ENCODE measurements at regions not wholly inside any gene's neighbourhood (a gene's known extent, or its start where the extent isn't known, plus 50 kb on each side); places are given as distances from the start of the nearest gene placed in this dataset.
"Not testable (repeated sequence)": the region's sequence is repeated elsewhere in the genome, so short reads cannot be mapped to it uniquely, and the experiment has no call there.

DNA sequence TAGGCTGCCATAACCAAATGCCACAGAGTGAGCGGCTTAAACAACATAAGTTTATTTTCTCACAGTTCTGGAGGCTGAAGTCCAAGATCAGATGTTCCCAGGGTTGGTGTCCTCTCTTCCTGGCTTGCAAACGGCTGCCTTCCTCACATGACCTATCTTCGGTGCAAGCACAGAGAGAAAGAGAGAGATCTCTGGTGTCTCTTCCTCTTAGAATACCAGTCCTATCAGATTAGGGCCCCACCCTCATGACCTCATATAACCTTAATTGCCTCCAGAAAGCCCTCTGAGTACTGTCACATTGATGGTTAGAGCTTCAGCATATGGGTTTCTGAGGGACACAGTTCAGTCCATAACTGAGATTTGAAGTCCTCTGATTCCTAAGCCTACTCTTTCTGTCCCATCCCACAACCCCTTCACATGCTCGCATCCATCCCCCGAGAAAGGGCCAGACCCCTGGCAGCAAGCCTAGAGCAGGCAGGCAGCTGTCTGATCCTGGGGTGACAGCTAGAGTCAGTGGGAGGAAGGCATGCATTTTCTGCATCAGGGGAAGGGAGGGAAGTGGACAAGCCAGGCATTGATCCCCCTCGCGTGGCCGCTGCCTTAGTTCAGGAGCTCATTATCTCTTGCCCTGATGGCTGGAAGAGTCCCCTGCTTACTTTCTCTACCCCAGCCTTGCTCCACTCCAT lies 114.1 kb downstream of the FAR1 start:
- H3K9me3 ChIP-seq (ENCODE audit: control insufficient read depth, low read length), result no peaks in the 10 kb centered on the region
- H3K4me3 ChIP-seq (ENCODE audit: low read length), result no peak overlapping the region
- H3K9ac ChIP-seq (ENCODE audit: low read length), result no peak overlapping the region
- no peaks in the 10 kb centered on the region for H3K36me3 ChIP-seq (ENCODE audit: control insufficient read depth, insufficient read depth, low read length, severe bottlenecking)
- H3K4me1 ChIP-seq (ENCODE audit: control insufficient read depth, insufficient read depth, low read length), result no peaks in the 10 kb centered on the region
- peaks cover 35% of the 10 kb centered on the region for H3K27me3 ChIP-seq (replicated peaks; ENCODE audit: control insufficient read depth, insufficient read depth, low read length)
- DNase-seq (ENCODE audit: low read depth), result no peak

DNA sequence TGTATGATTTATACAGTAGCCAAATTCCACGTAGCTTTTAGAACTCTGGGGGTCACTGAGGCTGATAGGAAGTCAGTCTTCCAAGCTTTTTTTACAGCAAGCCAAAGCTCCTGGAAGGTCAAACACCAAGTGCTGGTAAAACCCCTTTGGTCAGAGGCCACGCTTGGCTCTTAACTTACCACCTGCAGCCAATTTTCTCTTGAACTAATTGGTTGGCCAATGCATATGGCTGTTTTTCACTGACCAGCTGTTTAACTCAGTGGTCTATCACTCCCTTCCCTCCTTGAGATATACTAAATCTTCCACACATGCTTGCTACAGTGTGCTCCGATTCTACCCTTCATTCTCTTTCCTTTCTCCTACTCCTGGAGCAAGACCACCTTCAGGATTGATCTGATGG lies 116.0 kb downstream of the FAR1 start:
- H3K9ac ChIP-seq (ENCODE audit: low read length), result no peak overlapping the region
- H3K9me3 ChIP-seq (ENCODE audit: control insufficient read depth, low read length), result peaks cover 3% of the 10 kb centered on the region
- H3K27me3 ChIP-seq (replicated peaks; ENCODE audit: control insufficient read depth, insufficient read depth, low read length), result peaks cover 28% of the 10 kb centered on the region
- no peaks in the 10 kb centered on the region for H3K36me3 ChIP-seq (ENCODE audit: control insufficient read depth, insufficient read depth, low read length, severe bottlenecking)
- no peak for DNase-seq (ENCODE audit: low read depth)
- H3K4me1 ChIP-seq (ENCODE audit: control insufficient read depth, insufficient read depth, low read length), result no peaks in the 10 kb centered on the region
- no peak overlapping the region for H3K4me3 ChIP-seq (ENCODE audit: low read length)

DNA sequence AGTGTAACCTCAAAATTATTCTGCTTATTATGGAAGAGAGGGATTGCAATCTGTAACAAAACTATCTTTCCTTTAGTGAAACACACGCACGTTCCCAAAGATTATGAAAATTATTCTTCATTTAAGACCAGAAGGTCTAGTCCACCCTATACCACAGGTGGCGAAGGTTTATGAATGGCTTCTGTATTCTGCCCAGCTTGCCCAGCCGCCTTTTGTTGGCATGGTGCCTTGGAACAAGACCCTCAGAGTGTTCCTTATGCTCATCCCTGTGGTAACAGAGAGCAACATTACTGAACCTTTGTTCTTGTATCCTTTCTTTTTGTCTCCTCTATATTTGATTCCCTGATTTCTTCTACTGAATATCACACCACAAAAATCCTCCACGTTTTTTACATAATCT lies 116.4 kb downstream of the FAR1 start:
- DNase-seq (ENCODE audit: low read depth), result no peak
- Histone ChIP-seq H3K36me3 (ENCODE audit: control insufficient read depth, insufficient read depth, low read length, severe bottlenecking) (no peaks in the 10 kb centered on the region), H3K4me3 (ENCODE audit: low read length) (no peak overlapping the region), H3K9me3 (ENCODE audit: control insufficient read depth, low read length) (peaks cover 3% of the 10 kb centered on the region), H3K9ac (ENCODE audit: low read length) (no peak overlapping the region), H3K4me1 (ENCODE audit: control insufficient read depth, insufficient read depth, low read length) (no peaks in the 10 kb centered on the region), H3K27me3 (replicated peaks; ENCODE audit: control insufficient read depth, insufficient read depth, low read length) (peaks cover 28% of the 10 kb centered on the region)

DNA sequence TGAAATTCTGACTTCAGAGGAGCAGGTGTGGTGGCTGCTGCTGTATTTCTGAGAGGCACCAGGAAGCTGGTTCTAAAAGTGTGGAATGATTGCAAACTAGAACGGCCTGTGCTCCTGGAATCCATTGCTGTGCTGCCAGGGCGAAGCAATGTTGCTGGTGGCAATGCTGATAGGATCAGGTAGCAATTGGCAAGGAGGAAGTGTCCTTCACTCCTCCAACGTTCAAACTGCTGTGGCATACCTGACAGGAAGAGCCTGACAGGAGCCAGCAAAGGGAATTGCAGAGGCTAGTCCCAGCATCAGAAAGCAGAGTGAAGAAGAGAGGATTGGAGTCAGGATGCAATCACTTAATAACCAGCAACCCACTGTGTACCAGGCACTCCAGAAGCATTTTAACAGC lies 118.2 kb downstream of the FAR1 start:
- Histone ChIP-seq H3K4me1 (ENCODE audit: control insufficient read depth, insufficient read depth, low read length) (no peaks in the 10 kb centered on the region), H3K9me3 (ENCODE audit: control insufficient read depth, low read length) (peaks cover 3% of the 10 kb centered on the region), H3K36me3 (ENCODE audit: control insufficient read depth, insufficient read depth, low read length, severe bottlenecking) (no peaks in the 10 kb centered on the region), H3K27me3 (replicated peaks; ENCODE audit: control insufficient read depth, insufficient read depth, low read length) (peaks cover 24% of the 10 kb centered on the region), H3K4me3 (ENCODE audit: low read length) (no peak overlapping the region), H3K9ac (ENCODE audit: low read length) (no peak overlapping the region)
- DNase-seq (ENCODE audit: low read depth), result no peak

DNA sequence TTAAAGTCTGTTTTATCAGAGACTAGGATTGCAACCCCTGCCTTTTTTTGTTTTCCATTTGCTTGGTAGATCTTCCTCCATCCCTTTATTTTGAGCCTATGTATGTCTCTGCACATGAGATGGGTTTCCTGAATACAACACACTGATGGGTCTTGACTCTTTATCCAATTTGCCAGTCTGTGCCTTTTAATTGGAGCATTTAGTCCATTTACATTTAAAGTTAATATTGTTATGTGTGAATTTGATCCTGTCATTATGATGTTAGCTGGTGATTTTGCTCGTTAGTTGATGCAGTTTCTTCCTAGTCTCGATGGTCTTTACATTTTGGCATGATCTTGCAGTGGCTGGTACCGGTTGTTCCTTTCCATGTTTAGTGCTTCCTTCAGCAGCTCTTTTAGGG lies 129.1 kb downstream of the FAR1 start:
- not testable (repeated sequence) for H3K36me3 ChIP-seq (ENCODE audit: control insufficient read depth, insufficient read depth, low read length, severe bottlenecking); H3K9me3 ChIP-seq (ENCODE audit: control insufficient read depth, low read length); H3K9ac ChIP-seq (ENCODE audit: low read length); H3K4me3 ChIP-seq (ENCODE audit: low read length); DNase-seq (ENCODE audit: low read depth); H3K4me1 ChIP-seq (ENCODE audit: control insufficient read depth, insufficient read depth, low read length); H3K27me3 ChIP-seq (replicated peaks; ENCODE audit: control insufficient read depth, insufficient read depth, low read length)

GRCh38 chr11:13800901-13801300 lies 132.4 kb downstream of the FAR1 start:
- Histone ChIP-seq H3K4me3 (ENCODE audit: low read length) (no peak overlapping the region), H3K36me3 (ENCODE audit: control insufficient read depth, insufficient read depth, low read length, severe bottlenecking) (no peaks in the 10 kb centered on the region), H3K4me1 (ENCODE audit: control insufficient read depth, insufficient read depth, low read length) (no peaks in the 10 kb centered on the region), H3K9ac (ENCODE audit: low read length) (no peak overlapping the region), H3K9me3 (ENCODE audit: control insufficient read depth, low read length) (peaks cover 20% of the 10 kb centered on the region), H3K27me3 (replicated peaks; ENCODE audit: control insufficient read depth, insufficient read depth, low read length) (no peaks in the 10 kb centered on the region)
- no peak for DNase-seq (ENCODE audit: low read depth)

GRCh38 chr11:13818325-13818724 lies 144.2 kb upstream of the SPON1 start:
- no peak for DNase-seq (ENCODE audit: low read depth)
- Histone ChIP-seq H3K36me3 (ENCODE audit: control insufficient read depth, insufficient read depth, low read length, severe bottlenecking) (no peaks in the 10 kb centered on the region), H3K4me3 (ENCODE audit: low read length) (no peak overlapping the region), H3K4me1 (ENCODE audit: control insufficient read depth, insufficient read depth, low read length) (no peaks in the 10 kb centered on the region), H3K9me3 (ENCODE audit: control insufficient read depth, low read length) (peaks cover 11% of the 10 kb centered on the region), H3K27me3 (replicated peaks; ENCODE audit: control insufficient read depth, insufficient read depth, low read length) (peaks cover 10% of the 10 kb centered on the region), H3K9ac (ENCODE audit: low read length) (no peak overlapping the region)

- Histone ChIP-seq H3K36me3 (ENCODE audit: control insufficient read depth, insufficient read depth, low read length, severe bottlenecking) (no peaks in the 10 kb centered on the region), H3K9ac (ENCODE audit: low read length) (no peak overlapping the region), H3K9me3 (ENCODE audit: control insufficient read depth, low read length) (no peaks in the 10 kb centered on the region), H3K4me1 (ENCODE audit: control insufficient read depth, insufficient read depth, low read length) (no peaks in the 10 kb centered on the region), H3K4me3 (ENCODE audit: low read length) (no peak overlapping the region), H3K27me3 (replicated peaks; ENCODE audit: control insufficient read depth, insufficient read depth, low read length) (peaks cover 9% of the 10 kb centered on the region)
- no peak for DNase-seq (ENCODE audit: low read depth)
Measured at GRCh38 chr11:13826505-13827278, 135.8 kb upstream of the SPON1 start.

- Histone ChIP-seq H3K27me3 (replicated peaks; ENCODE audit: control insufficient read depth, insufficient read depth, low read length) (peaks cover 15% of the 10 kb centered on the region), H3K4me1 (ENCODE audit: control insufficient read depth, insufficient read depth, low read length) (no peaks in the 10 kb centered on the region)
Measured at GRCh38 chr11:13831696-13832095, 130.8 kb upstream of the SPON1 start.

GRCh38 chr11:13834463-13834862 lies 128.1 kb upstream of the SPON1 start:
- Histone ChIP-seq H3K4me3 (ENCODE audit: low read length) (no peak overlapping the region), H3K9ac (ENCODE audit: low read length) (no peak overlapping the region), H3K27me3 (replicated peaks; ENCODE audit: control insufficient read depth, insufficient read depth, low read length) (peaks cover 15% of the 10 kb centered on the region), H3K9me3 (ENCODE audit: control insufficient read depth, low read length) (peaks cover 5% of the 10 kb centered on the region), H3K4me1 (ENCODE audit: control insufficient read depth, insufficient read depth, low read length) (no peaks in the 10 kb centered on the region), H3K36me3 (ENCODE audit: control insufficient read depth, insufficient read depth, low read length, severe bottlenecking) (no peaks in the 10 kb centered on the region)
- no peak for DNase-seq (ENCODE audit: low read depth)

More at GRCh38 chr11:13831696-13832095, 130.8 kb upstream of the SPON1 start:
- H3K9ac ChIP-seq (ENCODE audit: low read length), result no peak overlapping the region
- H3K36me3 ChIP-seq (ENCODE audit: control insufficient read depth, insufficient read depth, low read length, severe bottlenecking), result no peaks in the 10 kb centered on the region
- no peak overlapping the region for H3K4me3 ChIP-seq (ENCODE audit: low read length)
- peaks cover 5% of the 10 kb centered on the region for H3K9me3 ChIP-seq (ENCODE audit: control insufficient read depth, low read length)
- DNase-seq (ENCODE audit: low read depth), result no peak

- peaks cover 14% of the 10 kb centered on the region for H3K27me3 ChIP-seq (replicated peaks; ENCODE audit: control insufficient read depth, insufficient read depth, low read length)
- H3K4me1 ChIP-seq (ENCODE audit: control insufficient read depth, insufficient read depth, low read length), result no peaks in the 10 kb centered on the region
- peaks cover 5% of the 10 kb centered on the region for H3K9me3 ChIP-seq (ENCODE audit: control insufficient read depth, low read length)
- DNase-seq (ENCODE audit: low read depth), result no peak
- no peaks in the 10 kb centered on the region for H3K36me3 ChIP-seq (ENCODE audit: control insufficient read depth, insufficient read depth, low read length, severe bottlenecking)
- H3K4me3 ChIP-seq (ENCODE audit: low read length), result no peak overlapping the region
- H3K9ac ChIP-seq (ENCODE audit: low read length), result no peak overlapping the region
Measured at GRCh38 chr11:13836666-13837065, 125.9 kb upstream of the SPON1 start.

Data from adipocyte (in vitro differentiated cells).